ENCODE measurements at regions not wholly inside any gene's neighbourhood (a gene's known extent, or its start where the extent isn't known, plus 50 kb on each side); places are given as distances from the start of the nearest gene placed in this dataset.

DNA sequence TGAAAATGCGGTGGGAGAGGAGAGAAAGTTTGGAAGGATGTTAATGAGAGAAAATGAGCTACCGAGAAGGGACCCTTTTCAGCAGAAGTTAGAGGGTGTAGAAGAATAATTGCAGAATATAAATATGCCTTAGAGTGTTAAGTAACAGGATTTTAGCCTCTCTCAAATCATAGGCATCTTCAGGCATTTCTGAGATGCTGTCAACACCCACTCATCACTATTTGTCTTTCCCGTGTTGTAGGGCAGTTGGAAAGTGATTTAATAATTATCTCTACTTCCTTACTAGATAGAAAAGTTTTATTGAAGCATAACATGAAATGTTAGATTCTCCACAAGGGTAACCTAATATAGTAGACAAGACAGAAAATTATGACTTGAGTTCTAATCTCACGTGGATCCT, 96.4 kb upstream of the RGS4 start:
- FAIRE-seq: no peak
- no peak for DNase-seq (ENCODE audit: extremely low spot score, insufficient read length, low read depth)

DNA sequence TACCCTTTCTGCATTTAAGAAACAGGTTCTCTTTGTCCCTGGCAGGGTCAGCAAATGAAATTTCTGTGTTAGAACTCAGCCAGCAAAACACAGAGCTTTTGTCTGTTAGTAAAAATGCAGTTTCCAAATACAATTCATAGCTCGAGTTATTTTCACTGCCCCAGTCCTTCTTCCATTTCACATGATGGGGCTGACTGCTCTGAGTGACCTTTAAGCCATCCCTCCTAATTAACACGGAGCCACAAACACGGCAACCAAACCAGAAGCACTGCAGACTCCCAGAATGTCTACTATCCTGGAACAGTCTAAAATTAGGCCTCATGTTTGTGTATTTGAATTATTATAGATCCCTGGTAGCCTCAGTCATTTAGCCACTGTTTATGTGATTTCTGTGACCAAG, 99.1 kb upstream of the RGS4 start:
- FAIRE-seq: no peak

DNA sequence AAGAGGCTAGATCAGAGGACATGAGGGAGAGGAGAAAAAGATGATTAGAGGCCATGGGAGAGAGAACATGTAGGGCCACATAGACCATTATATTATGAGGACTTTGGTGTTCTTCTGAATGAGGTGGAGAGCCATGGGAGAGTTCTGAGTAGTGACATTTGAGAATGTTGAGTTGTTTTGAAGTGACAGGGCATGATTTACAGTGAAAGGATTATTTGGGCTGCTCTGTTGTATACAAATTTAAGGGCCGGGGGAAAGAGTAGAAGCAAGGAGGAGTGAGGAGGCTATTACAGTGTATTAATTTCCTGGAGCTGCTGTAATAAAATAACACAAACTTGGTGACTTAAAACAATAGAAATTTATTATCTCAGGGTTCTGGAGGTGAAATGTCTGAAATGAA, 102.5 kb upstream of the RGS4 start:
- DNase-seq (ENCODE audit: extremely low spot score, insufficient read length, low read depth) (no peak), FAIRE-seq (no peak)

More for the DNA sequence above, 99.1 kb upstream of the RGS4 start:
- DNase-seq (ENCODE audit: extremely low spot score, insufficient read length, low read depth): no peak

DNA sequence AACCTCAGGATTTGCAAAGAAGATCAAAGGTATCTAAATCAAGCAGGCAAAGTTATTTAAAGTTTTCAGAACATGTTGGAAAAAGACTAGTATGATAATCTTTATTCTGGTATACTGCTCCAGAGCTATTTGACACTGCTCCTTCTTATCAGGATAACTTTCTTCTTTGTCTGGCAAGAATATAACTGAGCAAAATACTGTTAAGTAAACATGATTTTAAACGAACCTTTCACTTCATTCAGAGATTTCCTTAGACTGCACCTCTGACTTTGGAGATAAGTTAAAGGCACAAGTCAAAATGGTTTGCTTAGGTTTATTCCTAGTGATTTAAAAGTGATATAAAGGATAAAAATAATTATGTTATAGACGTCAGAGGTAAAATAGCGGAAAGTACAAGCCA, 103.9 kb upstream of the CCDC190 start:
- FAIRE-seq: no peak

DNA sequence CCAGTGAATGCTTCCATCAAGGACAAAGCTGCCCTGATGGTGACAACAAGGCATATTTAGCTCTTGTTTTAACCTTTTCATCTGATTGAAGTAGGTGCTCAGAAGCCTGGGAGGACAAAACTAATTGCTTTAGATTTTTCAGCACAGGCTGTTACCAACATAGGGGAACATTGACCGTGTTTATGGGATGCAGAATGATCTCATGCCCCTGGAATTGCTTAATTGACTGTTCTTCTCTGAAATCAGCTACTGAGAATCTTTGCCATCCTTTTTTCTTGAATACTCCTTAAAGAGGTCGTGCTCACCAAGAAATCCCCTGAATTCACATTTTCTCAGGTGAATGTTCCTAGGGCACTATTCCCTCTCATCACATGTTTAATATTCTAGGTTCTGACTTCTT, 95.9 kb upstream of the CCDC190 start:
- DNase-seq (ENCODE audit: extremely low spot score, insufficient read length, low read depth) (no peak), FAIRE-seq (no peak)

More for the DNA sequence above, 103.9 kb upstream of the CCDC190 start:
- DNase-seq (ENCODE audit: extremely low spot score, insufficient read length, low read depth): no peak

DNA sequence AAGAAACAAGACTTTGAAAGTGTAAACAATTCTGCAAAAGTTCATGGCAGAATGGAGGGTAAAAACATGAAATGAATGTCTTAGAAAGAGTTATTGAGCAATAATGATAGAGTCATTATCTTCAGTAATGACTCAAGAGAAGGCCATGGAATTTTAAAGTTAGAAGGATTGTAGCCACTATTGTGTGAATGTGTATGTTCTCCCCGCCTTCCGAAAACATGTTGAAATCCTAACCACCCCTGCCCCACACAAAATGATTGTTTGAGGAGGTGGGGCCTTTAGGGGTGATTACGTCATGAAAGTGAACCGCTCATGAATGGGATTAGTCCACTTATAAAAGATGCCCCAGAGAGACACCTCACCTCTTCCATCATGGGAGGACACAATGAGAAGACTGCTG, 93.8 kb upstream of the CCDC190 start:
- DNase-seq (ENCODE audit: extremely low spot score, insufficient read length, low read depth): no peak
- no peak for FAIRE-seq

DNA sequence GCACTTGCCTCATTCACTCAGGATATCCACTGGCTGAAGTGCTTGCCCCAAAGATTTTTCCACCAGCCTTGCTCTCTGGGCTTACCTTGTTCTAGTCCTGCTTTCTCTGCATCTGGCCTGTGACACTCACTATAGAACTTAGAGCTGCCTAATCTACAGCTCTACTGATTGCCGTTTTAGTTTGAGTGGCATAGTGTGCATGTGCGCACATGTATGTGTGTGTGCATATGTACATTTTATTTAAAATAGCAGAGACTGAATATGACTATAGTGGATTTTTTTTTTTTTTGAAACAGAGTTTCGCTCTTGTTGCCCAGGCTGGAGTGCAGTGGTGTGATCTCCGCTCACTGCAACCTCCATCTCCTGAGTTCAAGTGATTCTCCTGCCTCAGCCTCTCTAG, 92.0 kb upstream of the CCDC190 start:
- DNase-seq (ENCODE audit: extremely low spot score, insufficient read length, low read depth) (no peak), FAIRE-seq (no peak)

DNA sequence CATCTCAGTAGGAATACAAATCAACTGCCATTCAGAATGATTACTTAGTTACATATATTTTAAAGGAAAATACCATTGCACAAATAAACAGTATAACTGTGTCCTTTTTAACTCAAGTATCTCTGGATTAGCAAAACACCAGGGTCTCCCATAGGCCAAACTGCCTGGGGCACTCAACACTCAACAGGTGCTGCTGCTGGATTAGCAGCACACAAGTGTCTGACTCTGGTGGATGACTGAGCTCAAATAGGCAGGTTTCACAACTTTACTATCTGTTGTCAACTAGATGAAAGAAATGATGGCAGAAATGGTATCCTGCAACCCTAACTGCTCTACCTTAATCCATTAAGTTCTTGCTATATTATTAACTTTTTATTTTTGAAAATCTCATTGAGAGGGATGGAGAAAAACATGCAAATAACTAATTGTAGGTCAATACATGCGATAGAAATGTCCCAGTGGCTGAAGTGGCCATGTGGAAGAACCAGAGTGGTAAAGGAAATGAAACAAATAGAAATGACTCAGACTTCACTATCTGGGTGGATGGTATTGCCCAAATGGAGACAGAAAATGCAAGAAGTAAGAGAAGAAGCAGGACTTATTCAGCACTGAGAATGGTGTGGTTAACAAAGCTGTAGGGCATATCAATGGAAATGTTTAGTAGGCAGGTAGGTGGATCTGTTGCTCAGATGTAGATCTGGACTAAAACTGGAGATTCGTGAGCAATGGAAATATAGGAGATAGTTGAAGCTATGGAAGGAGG, 90.8 kb upstream of the CCDC190 start:
- peak; percentile 69 for FAIRE-seq
- DNase-seq (ENCODE audit: extremely low spot score, insufficient read length, low read depth): no peak

DNA sequence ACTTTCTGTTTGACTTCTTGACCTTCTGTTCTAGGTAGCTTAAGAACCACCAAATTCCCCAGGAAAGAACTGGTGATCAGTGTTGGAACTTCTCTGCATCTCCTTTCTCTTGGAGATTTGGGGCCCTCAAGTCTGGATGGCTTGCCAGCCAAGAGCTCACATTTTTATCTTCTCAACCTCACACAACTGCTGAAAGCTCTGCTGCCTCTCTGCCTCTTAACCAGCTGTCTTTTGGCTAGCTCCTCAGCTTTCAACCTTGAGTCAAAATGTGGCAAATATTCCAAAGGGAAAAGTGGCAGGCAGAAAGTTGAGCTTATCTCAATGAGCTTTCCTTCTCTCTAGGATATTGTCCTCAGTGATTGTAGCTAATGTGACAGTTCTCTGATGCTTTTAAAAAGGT, 89.2 kb upstream of the CCDC190 start:
- no peak for DNase-seq (ENCODE audit: extremely low spot score, insufficient read length, low read depth)

DNA sequence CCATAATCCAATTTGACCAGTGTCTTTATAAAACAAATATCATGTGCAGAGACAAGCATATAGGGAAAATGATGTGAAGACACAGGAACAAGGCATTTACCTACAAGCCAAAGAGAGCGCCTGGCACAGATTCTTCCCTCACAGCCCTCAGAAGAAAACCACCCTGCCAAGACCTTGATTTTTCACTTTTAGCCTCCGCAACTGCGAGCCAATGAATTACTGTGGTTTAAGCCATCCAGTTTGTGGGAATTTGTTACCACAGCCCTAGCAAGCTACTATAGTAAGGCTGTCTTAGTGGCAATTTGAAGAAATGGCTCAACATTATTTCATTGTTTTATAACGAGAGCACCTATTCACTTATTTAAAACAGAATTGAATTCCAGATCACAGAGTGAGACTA, 85.7 kb upstream of the CCDC190 start:
- no peak for FAIRE-seq
- DNase-seq (ENCODE audit: extremely low spot score, insufficient read length, low read depth): no peak

More for the DNA sequence above, 89.2 kb upstream of the CCDC190 start:
- no peak for FAIRE-seq

DNA sequence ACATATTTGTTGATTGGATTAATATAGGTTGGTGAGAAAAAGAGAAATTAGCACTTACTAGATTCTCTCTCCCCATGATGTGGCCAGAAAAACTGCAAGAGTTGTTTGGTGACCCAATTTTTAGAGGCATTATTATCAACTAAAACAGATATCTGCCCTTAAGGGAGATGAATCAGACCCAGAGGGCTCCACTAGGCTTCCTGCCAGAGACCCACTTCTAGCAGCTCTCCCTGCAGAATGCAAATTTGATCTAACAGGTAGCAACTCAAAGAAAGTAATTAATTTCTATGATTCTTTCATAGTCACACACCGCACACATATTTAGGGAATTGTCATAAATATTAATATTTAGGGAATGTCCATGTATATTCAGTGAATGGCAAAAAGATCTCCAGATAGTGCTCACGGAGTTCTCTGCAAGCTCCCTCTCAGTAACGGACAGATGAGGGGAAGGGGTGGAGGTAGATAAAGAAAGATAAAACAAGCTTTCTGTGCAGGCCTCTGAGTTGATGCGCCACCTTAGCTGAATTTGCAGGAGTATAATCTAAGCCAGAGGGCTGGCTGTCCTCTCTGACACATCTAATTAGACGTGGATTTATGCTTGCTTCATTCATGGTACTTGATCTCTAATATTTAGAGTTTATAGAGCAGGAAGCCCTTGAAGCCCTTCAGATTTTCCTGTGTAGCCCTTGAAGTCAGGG, 84.1 kb upstream of the CCDC190 start:
- no peak for FAIRE-seq
- no peak for DNase-seq (ENCODE audit: extremely low spot score, insufficient read length, low read depth)

DNA sequence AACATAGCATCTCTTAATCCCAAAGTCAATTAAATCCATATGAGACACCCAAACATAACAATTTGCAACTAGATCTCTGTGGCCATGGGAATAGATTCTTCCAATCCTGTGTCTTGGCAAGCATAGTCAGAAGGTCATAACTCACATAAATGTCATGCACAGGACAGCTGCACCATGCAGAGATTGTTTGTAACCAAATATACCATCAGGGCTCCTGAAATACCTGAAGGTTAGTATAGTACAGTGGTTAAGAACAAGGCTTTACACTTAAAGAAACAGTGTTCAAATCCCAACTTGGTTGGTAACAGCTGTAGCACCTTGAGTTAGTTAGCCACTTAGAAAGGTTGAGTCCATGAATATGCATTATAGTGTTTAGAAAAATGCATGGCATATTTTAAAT, 82.6 kb upstream of the CCDC190 start:
- DNase-seq (ENCODE audit: extremely low spot score, insufficient read length, low read depth) (no peak), FAIRE-seq (no peak)

DNA sequence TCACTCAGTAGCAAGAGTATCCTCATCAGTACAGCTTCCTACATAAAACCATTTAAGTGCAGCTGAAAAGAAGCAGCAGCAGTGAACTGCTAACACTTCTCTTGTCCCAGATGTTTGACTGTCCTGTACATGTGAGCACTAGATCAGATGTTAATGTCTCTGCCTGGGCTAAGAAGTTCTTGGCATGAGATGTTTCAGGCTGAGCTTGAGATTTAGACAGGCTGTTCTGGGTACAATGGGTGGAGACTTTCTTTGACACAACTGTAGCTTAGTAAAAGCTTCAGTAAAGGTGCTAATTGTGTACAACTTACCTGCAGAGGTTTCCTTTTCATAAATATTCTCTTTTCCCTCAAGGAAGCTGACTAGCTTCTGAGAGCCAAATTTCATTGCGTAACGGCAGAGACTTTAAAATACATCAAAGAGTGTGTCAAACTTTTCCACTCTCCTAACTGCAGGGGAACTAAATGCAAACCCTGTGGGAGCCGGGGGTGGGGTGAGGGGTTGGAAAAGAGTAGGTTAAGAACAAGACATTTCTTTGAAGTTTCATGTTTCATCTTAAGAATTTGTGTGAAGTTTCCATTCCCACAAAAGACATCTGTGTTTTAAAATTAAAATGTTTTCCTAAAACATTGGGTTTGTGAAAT, 82.1 kb upstream of the CCDC190 start:
- FAIRE-seq (no peak), DNase-seq (ENCODE audit: extremely low spot score, insufficient read length, low read depth) (no peak)

DNA sequence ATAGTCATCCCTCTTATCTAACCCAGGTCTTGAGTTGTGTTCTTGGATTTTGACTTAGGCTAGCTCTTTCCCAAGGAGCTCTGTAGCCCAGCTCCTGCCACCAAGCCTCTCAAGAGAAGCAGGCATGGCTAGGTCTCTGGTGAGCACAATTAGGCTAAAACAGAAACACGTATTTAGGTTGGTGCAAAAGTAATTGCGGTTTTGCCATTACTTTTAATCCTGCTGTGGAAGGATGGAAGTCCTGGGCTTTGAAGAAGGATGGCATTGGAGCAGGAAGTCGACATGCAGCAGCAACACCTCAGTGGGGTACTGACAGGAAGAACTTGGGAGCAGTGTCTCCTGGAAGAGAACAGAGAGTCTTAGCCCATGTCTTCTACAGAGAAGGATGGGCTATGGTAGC, 80.0 kb upstream of the CCDC190 start:
- no peak for DNase-seq (ENCODE audit: extremely low spot score, insufficient read length, low read depth)
- FAIRE-seq: no peak

DNA sequence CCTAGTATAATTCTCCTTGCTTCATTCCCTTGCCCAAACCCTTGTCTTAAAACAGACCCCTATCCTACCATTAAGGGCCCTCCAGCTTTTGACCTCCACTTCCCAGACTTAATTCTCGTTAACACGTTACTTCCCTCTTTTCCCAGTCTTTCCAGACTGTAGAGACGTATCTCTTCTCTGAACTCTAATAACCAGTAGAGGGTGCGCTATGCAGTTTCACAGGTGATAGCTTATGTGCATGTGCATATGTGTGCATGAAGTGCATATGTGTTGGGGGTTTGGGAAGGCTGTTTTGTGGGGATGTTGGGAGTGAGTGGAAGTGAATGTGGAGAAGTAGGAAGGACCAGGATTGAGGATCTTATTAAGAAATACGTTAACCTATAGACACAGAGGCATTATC, 78.1 kb upstream of the CCDC190 start:
- FAIRE-seq: no peak
- DNase-seq (ENCODE audit: extremely low spot score, insufficient read length, low read depth): no peak

DNA sequence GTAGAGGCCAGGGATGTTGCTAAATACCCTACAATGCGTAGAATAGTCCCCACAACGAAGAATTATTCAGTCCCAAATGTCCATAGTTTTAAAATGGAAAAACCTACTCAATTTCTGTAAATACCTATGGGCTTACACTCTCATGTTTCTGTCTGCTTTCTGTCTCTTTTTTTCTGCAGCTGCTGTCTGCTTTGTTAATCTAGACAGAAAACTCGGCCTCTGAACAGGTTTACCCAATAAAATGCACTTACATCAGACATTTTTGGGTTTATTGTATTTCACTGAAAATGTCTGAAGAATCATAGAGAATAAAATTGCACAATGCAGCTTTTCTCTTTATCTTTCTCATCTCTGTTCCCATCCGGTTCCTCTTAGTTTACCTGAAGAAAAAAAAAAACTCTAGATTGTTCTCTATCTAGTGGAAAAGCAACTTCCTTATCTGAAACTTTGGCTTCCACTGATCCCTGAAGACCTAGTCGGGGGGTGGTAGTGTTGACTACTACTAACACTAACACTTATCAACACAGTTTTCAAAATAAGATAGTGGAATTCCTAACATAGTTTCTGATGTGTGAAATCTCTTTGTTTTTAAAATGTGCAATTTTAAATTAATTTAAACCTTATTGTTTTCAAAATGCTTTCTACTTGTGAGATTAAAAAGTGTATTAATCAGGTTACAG, 76.9 kb upstream of the CCDC190 start:
- FAIRE-seq: no peak

DNA sequence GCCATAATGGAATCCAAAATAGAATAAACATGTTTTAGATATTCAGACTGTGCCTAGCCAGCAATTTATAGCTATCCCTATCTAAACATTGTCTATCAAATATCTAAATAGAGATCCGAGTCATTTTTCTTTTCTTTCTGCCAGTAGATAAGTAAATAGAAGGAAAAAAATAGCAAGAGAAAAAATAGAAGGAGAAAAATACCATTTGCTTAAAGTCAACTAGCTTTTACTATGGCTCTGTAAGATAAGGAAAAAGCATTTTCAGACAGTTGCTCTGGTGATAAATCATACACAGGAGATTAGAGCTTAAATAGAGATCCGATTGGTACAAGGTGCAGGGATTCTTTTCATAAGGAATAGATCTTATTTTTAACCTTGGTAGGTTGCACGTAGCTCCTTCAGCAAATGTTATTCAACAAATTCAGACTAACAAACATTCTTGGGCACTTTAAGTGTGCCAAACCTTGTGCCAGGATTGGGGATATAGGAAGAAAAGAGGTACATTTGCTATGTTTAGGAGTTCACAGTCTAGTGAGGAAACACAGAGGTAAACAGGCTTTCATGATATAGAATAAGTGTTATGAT, 70.1 kb upstream of the CCDC190 start:
- DNase-seq (ENCODE audit: extremely low spot score, insufficient read length, low read depth): no peak
- FAIRE-seq: no peak

More for the DNA sequence above, 76.9 kb upstream of the CCDC190 start:
- DNase-seq (ENCODE audit: extremely low spot score, insufficient read length, low read depth): no peak

DNA sequence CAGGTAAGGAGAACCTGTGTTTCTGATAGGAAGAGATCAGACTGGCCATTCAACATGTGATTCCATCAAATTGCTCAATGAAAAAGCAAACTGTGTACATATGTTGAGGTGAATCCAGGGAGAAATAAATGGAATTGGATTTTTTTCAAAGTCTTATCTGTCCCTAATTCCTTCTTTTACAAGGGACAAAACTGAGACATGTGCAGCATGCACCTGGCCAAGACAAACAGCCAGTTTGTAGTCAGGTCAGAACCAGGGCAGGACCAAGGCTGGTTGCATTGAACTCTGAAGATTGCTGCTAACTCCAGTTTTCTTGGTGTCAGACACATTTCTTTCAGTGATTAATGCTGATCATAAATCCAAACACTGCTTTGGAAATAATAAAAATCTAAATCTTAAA, 69.6 kb upstream of the CCDC190 start:
- DNase-seq (ENCODE audit: extremely low spot score, insufficient read length, low read depth): no peak
- FAIRE-seq: no peak

DNA sequence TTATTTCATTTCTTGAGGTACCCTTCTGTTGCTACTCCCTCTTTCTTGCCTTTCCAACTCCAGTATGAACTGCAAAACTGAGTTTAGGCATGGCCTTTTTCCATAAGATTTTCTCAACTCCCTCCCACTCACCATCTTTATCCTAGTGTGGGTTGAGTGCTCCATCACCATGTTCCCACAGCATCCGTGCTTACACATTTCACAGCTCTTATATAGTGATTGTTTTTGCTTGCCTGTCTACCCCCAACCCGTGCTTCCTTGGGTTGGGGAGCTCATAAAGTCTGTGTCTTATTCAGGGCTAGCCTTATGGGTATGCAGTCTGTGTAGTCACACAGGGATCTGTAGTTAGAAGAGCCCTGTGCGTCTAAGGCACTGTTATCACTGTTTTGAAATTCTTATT, 68.2 kb upstream of the CCDC190 start:
- DNase-seq (ENCODE audit: extremely low spot score, insufficient read length, low read depth): no peak
- FAIRE-seq: no peak

DNA sequence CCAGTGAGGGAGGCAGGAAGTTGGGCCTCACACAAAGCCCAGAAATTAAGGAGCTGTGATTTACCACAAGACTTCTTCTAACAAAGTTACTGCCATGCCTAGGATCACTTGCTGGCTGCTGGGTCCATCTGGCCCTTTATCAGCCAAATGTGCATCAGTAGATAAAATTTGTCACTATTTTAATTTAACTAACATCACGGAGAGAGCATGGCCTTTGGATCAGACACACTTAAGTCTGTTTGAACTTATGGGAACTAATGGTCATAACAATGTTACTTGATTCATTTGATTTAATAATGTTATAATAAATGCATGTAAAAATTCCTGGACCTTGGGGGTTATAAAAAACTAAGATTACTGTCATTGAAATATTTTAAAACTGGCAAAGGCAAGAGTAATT, 67.2 kb upstream of the CCDC190 start:
- FAIRE-seq: no peak

More for the DNA sequence above, 67.2 kb upstream of the CCDC190 start:
- no peak for DNase-seq (ENCODE audit: extremely low spot score, insufficient read length, low read depth)

Data from GM18507 (cell line).